WTC11 (cell line): ENCODE measurements at regions not wholly inside any gene's neighbourhood (a gene's known extent, or its start where the extent isn't known, plus 50 kb on each side); places are given as distances from the start of the nearest gene placed in this dataset.

Source experiments
- ATAC-seq: fragments of 200-7000 bp; cut with Tn5 transposase; 2 replicates; pipeline ENCODE4 v1.10.0; 2021; ENCODE audit warnings: mild to moderate bottlenecking, moderate library complexity
- CTCF ChIA-PET: fragments of 300-600 bp; sonication (Branson Sonifier 250); formaldehyde crosslinking; loops from one replicate; lab custom pipeline; 2021; ENCODE audit warnings: antibody characterized with exemption; lab: Charles Lee
- POLR2A ChIA-PET: fragments of 350-600 bp; sonication (Branson Sonifier 250); formaldehyde crosslinking; loops from one replicate; lab custom pipeline; 2021; ENCODE audit warnings: antibody characterized with exemption; lab: Charles Lee
- DNase-seq: peaks from one replicate; pipeline ENCODE4 v3.0.0; 2021; ENCODE audit warnings: low spot score
- H3K27ac Mint-ChIP-seq: 2 replicates; pipeline ENCODE4 v1.8.0; 2021; ENCODE audit warnings: mixed read lengths
- H3K27me3 Mint-ChIP-seq: 2 replicates; pipeline ENCODE4 v1.8.0; 2021; ENCODE audit warnings: low read depth, mild to moderate bottlenecking, moderate library complexity, mixed read lengths
- H3K36me3 Mint-ChIP-seq: 2 replicates; pipeline ENCODE4 v1.8.0; 2021; ENCODE audit warnings: mixed read lengths
- H3K4me1 Mint-ChIP-seq: 2 replicates; pipeline ENCODE4 v1.8.0; 2022; ENCODE audit warnings: mixed read lengths
- H3K4me3 Mint-ChIP-seq: 2 replicates; pipeline ENCODE4 v1.8.0; 2021; ENCODE audit warnings: mild to moderate bottlenecking, moderate library complexity, mixed read lengths
- H3K9me3 Mint-ChIP-seq: 2 replicates; pipeline ENCODE4 v1.8.0; 2021; ENCODE audit warnings: mixed read lengths
- AFF4 ChIP-seq: sonication (generic); formaldehyde crosslinking; IDR thresholded peaks from 2 replicates; pipeline ENCODE4 v1.8.1; 2023; ENCODE audit warnings: mild to moderate bottlenecking, missing genetic modification reagents, borderline replicate concordance
- CBFB ChIP-seq: sonication (generic); formaldehyde crosslinking; IDR thresholded peaks from 2 replicates; pipeline ENCODE4 v1.8.1; 2022; ENCODE audit warnings: mild to moderate bottlenecking, low read depth, missing genetic modification reagents
- ETV6 ChIP-seq: sonication (generic); formaldehyde crosslinking; IDR thresholded peaks from 2 replicates; pipeline ENCODE4 v1.8.1; 2022; ENCODE audit warnings: mild to moderate bottlenecking, missing genetic modification reagents
- FOXP4 ChIP-seq: sonication (generic); formaldehyde crosslinking; IDR thresholded peaks from 2 replicates; pipeline ENCODE4 v1.8.0; 2022; ENCODE audit warnings: mild to moderate bottlenecking, missing genetic modification reagents
- GABPB1 ChIP-seq: sonication (generic); formaldehyde crosslinking; IDR thresholded peaks from 2 replicates; pipeline ENCODE4 v1.8.1; 2023; ENCODE audit warnings: mild to moderate bottlenecking, missing genetic modification reagents
- HMGXB4 ChIP-seq: sonication (generic); formaldehyde crosslinking; IDR thresholded peaks from 2 replicates; pipeline ENCODE4 v1.8.1; 2023; ENCODE audit warnings: mild to moderate bottlenecking, moderate library complexity, missing genetic modification reagents
- IRF2 ChIP-seq: sonication (generic); formaldehyde crosslinking; IDR thresholded peaks from 2 replicates; pipeline ENCODE4 v1.8.0; 2022; ENCODE audit warnings: low read depth, missing genetic modification reagents, borderline replicate concordance
- JUN ChIP-seq: sonication (generic); formaldehyde crosslinking; IDR thresholded peaks from 2 replicates; pipeline ENCODE4 v1.8.0; 2023; ENCODE audit warnings: mild to moderate bottlenecking, missing genetic modification reagents
- PRRX2 ChIP-seq: fragments of 250-450 bp; sonication (Bioruptor Pico); IDR thresholded peaks from 2 replicates; pipeline ENCODE4 v1.8.0; 2021; ENCODE audit warnings: mild to moderate bottlenecking
- SMAD4 ChIP-seq: sonication (generic); formaldehyde crosslinking; IDR thresholded peaks from 2 replicates; pipeline ENCODE4 v1.8.0; 2022; ENCODE audit warnings: mild to moderate bottlenecking, missing genetic modification reagents
- STAT6 ChIP-seq: sonication (generic); formaldehyde crosslinking; conservative IDR thresholded peaks from 2 replicates; pipeline ENCODE4 v1.8.1; 2023; ENCODE audit warnings: mild to moderate bottlenecking, low read depth, missing genetic modification reagents, moderate library complexity
- USF1 ChIP-seq: sonication (generic); formaldehyde crosslinking; IDR thresholded peaks from 2 replicates; pipeline ENCODE4 v1.8.0; 2022; ENCODE audit warnings: mild to moderate bottlenecking, missing genetic modification reagents
- ZNF121 ChIP-seq: sonication (generic); formaldehyde crosslinking; IDR thresholded peaks from 2 replicates; pipeline ENCODE4 v1.8.0; 2023; ENCODE audit warnings: missing genetic modification reagents
- ZNF138 ChIP-seq: sonication (generic); formaldehyde crosslinking; conservative IDR thresholded peaks from 2 replicates; pipeline ENCODE4 v1.8.1; 2022; ENCODE audit warnings: mild to moderate bottlenecking, moderate library complexity, missing genetic modification reagents
- TF ChIP-seq, protein P1 (sequence below): fragments of 250-450 bp; sonication (Bioruptor Pico); IDR thresholded peaks from 2 replicates; pipeline ENCODE4 v1.9.0; 2021; ENCODE audit warnings: mild to moderate bottlenecking
- TF ChIP-seq, protein P2 (sequence below): fragments of 250-450 bp; sonication (Bioruptor Pico); IDR thresholded peaks from 2 replicates; pipeline ENCODE4 v1.8.0; 2021; ENCODE audit warnings: mild to moderate bottlenecking
- TF ChIP-seq, protein P3 (sequence below): fragments of 200-600 bp; IDR thresholded peaks from 2 replicates; pipeline ENCODE4 v1.8.0; 2022; ENCODE audit warnings: antibody characterized with exemption

DNA sequence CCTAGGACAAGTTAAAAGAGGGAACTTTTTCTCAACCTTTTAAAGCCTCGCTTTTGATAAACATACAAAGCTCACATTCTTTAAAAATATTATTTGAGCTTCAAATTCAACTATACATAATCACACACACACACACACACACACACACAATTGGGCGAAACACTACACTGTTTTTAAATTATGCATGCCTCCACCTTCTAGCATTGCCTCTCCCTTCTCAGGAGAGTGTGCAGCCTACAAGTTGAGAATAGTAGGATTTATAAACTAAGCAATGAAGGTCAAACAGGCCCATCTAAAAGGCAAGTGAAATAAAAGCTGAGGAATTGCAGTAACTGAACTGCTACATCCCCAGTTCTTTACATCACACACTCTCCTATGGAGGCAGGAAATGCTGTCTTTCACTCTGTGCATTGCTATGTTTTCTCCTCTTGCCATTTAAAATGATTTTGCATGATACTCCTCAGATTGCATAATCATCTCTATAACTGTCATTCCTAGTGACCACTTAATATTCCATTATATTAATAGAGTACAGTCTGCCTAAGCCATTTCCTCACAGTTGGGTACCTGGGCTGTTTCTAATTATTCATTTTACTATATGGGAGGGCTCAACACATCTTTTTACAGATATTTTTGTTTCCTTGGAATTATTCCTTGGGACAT is 92.5 kb upstream of the KCNE2 start (continued):
- TF ChIP-seq AFF4 (no peak), ZNF138 (no peak)
- TF ChIP-seq, protein P1, sequence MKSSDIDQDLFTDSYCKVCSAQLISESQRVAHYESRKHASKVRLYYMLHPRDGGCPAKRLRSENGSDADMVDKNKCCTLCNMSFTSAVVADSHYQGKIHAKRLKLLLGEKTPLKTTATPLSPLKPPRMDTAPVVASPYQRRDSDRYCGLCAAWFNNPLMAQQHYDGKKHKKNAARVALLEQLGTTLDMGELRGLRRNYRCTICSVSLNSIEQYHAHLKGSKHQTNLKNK (CRISPR knock-in tag), result no peak

DNA sequence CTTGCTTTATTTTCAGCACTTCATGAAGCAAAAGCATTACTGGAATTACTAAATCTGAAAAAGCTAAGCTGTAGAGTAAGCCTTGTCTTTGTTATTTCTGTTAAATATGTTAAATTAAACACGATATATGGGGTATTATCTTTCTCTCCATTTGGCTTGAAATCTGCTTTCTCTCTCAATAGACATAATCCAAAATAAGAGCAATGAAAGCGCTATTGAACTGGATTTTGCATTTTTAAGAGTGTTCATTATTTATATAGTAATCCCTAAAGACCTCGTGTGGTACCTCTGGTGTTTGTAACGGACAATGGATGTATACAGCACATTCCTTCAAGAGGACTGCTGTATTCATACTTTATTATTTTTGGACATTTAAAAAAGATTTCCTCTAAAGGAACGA is 91.5 kb upstream of the KCNE2 start:
- Mint-ChIP-seq H3K4me1 (peaks cover 6% of the 10 kb centered on the region), H3K9me3 (peaks cover 3% of the 10 kb centered on the region)
- TF ChIP-seq ETV6 (CRISPR knock-in tag) (no peak), HMGXB4 (CRISPR knock-in tag) (no peak), SMAD4 (no peak), STAT6 (no peak), JUN (CRISPR knock-in tag) (no peak), PRRX2 (CRISPR knock-in tag) (no peak), GABPB1 (no peak), ZNF138 (no peak), FOXP4 (no peak), ZNF121 (CRISPR knock-in tag) (no peak), USF1 (CRISPR knock-in tag) (no peak), IRF2 (CRISPR knock-in tag) (no peak), CBFB (no peak)
- TF ChIP-seq, protein P2, sequence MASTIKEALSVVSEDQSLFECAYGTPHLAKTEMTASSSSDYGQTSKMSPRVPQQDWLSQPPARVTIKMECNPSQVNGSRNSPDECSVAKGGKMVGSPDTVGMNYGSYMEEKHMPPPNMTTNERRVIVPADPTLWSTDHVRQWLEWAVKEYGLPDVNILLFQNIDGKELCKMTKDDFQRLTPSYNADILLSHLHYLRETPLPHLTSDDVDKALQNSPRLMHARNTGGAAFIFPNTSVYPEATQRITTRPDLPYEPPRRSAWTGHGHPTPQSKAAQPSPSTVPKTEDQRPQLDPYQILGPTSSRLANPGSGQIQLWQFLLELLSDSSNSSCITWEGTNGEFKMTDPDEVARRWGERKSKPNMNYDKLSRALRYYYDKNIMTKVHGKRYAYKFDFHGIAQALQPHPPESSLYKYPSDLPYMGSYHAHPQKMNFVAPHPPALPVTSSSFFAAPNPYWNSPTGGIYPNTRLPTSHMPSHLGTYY (CRISPR knock-in tag), result no peak
- TF ChIP-seq, protein P3, sequence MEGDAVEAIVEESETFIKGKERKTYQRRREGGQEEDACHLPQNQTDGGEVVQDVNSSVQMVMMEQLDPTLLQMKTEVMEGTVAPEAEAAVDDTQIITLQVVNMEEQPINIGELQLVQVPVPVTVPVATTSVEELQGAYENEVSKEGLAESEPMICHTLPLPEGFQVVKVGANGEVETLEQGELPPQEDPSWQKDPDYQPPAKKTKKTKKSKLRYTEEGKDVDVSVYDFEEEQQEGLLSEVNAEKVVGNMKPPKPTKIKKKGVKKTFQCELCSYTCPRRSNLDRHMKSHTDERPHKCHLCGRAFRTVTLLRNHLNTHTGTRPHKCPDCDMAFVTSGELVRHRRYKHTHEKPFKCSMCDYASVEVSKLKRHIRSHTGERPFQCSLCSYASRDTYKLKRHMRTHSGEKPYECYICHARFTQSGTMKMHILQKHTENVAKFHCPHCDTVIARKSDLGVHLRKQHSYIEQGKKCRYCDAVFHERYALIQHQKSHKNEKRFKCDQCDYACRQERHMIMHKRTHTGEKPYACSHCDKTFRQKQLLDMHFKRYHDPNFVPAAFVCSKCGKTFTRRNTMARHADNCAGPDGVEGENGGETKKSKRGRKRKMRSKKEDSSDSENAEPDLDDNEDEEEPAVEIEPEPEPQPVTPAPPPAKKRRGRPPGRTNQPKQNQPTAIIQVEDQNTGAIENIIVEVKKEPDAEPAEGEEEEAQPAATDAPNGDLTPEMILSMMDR, result no peak

More for the DNA sequence above, 91.5 kb upstream of the KCNE2 start:
- CTCF ChIA-PET, result interaction anchor here (1.0 kb wide), 1 partner anchor 76 kb away, joined by 3 read pairs; no protein-coding TSS in a partner anchor
- peaks cover 4% of the 10 kb centered on the region for H3K27me3 Mint-ChIP-seq
- H3K4me3 Mint-ChIP-seq, result no peak overlapping the region
- no peak overlapping the region for H3K27ac Mint-ChIP-seq
- DNase-seq, result no peak
- no peaks in the 10 kb centered on the region for H3K36me3 Mint-ChIP-seq
- no peak for ATAC-seq
- POLR2A ChIA-PET, result no interaction called here
